KMS-11 (cell line): ENCODE measurements at regions not wholly inside any gene's neighbourhood (a gene's known extent, or its start where the extent isn't known, plus 50 kb on each side); places are given as distances from the start of the nearest gene placed in this dataset.

Experiments used
- H2AFZ ChIP-seq: fragments of 200-600 bp; sonication (generic); 2 replicates; pipeline ENCODE4 v1.6.1; 2016; ENCODE audit warnings: antibody characterized with exemption, mixed run types, low read depth
- H3K27ac ChIP-seq: fragments of 200-600 bp; sonication (generic); 2 replicates; pipeline ENCODE4 v1.6.1; 2016; ENCODE audit warnings: mild to moderate bottlenecking, mixed run types
- H3K27me3 ChIP-seq: fragments of 200-600 bp; sonication (generic); 2 replicates; pipeline ENCODE4 v1.6.1; 2017; ENCODE audit warnings: mild to moderate bottlenecking, low read depth, mixed run types, moderate library complexity; ENCODE audit not compliant: insufficient read depth
- H3K36me3 ChIP-seq: fragments of 200-600 bp; sonication (generic); 2 replicates; pipeline ENCODE4 v1.6.1; 2017; ENCODE audit warnings: mild to moderate bottlenecking, mixed run types; ENCODE audit not compliant: insufficient read depth
- H3K4me1 ChIP-seq: fragments of 200-600 bp; sonication (generic); 2 replicates; pipeline ENCODE4 v1.6.1; 2016; ENCODE audit warnings: mild to moderate bottlenecking, low read depth, mixed run types; ENCODE audit not compliant: poor library complexity, severe bottlenecking
- H3K4me2 ChIP-seq: fragments of 200-600 bp; sonication (generic); 2 replicates; pipeline ENCODE4 v1.7.0; 2016; ENCODE audit warnings: mild to moderate bottlenecking, mixed run types
- H3K4me3 ChIP-seq: fragments of 200-600 bp; sonication (generic); IDR thresholded peaks from 2 replicates; pipeline ENCODE4 v1.6.1; 2017; ENCODE audit warnings: low read depth, low read length, mixed read lengths; ENCODE audit not compliant: insufficient read depth
- H3K79me2 ChIP-seq: fragments of 200-600 bp; sonication (generic); 2 replicates; pipeline ENCODE4 v1.6.1; 2016; ENCODE audit warnings: low read depth, mixed run types; ENCODE audit not compliant: insufficient read depth
- H3K9ac ChIP-seq: fragments of 200-600 bp; sonication (generic); 2 replicates; pipeline ENCODE4 v1.6.1; 2016; ENCODE audit warnings: mild to moderate bottlenecking, mixed run types
- H4K20me1 ChIP-seq: fragments of 200-600 bp; sonication (generic); 2 replicates; pipeline ENCODE4 v1.6.1; 2016; ENCODE audit warnings: mild to moderate bottlenecking, mixed run types; ENCODE audit not compliant: insufficient read depth
- CTCF ChIP-seq: fragments of 200-600 bp; sonication (generic); conservative IDR thresholded peaks from 2 replicates; pipeline ENCODE4 v1.6.1; 2017; ENCODE audit warnings: low read depth, mild to moderate bottlenecking, antibody characterized with exemption, low read length, moderate library complexity, mixed read lengths

- H3K9ac ChIP-seq: no peak overlapping the region
- no peaks in the 10 kb centered on the region for H3K79me2 ChIP-seq
- H3K4me1 ChIP-seq: no peaks in the 10 kb centered on the region
- H2AFZ ChIP-seq: no peak overlapping the region
- H3K27ac ChIP-seq: no peak overlapping the region
- H4K20me1 ChIP-seq: no peaks in the 10 kb centered on the region
- no peak for TF ChIP-seq CTCF
- H3K36me3 ChIP-seq: no peaks in the 10 kb centered on the region
- H3K27me3 ChIP-seq: no peaks in the 10 kb centered on the region
- H3K4me3 ChIP-seq: no peak overlapping the region
- H3K4me2 ChIP-seq: no peak overlapping the region
Measured at GRCh38 chr7:145696071-145696470, 420.5 kb upstream of the CNTNAP2 start.

GRCh38 chr7:145692237-145692950, 424.2 kb upstream of the CNTNAP2 start:
- no peaks in the 10 kb centered on the region for H4K20me1 ChIP-seq
- no peak overlapping the region for H3K9ac ChIP-seq
- H2AFZ ChIP-seq: no peak overlapping the region; the same call in 1 of the 2 replicates
- no peaks in the 10 kb centered on the region for H3K4me1 ChIP-seq
- no peak overlapping the region for H3K4me3 ChIP-seq
- H3K36me3 ChIP-seq: no peaks in the 10 kb centered on the region
- H3K79me2 ChIP-seq: no peaks in the 10 kb centered on the region
- H3K27ac ChIP-seq: no peak overlapping the region
- H3K4me2 ChIP-seq: no peak overlapping the region
- no peaks in the 10 kb centered on the region for H3K27me3 ChIP-seq
- TF ChIP-seq CTCF: no peak

- TF ChIP-seq CTCF: no peak
- Histone ChIP-seq H3K9ac (no peak overlapping the region), H3K27ac (no peak overlapping the region), H3K79me2 (no peaks in the 10 kb centered on the region), H2AFZ (no peak overlapping the region), H4K20me1 (no peaks in the 10 kb centered on the region), H3K4me2 (no peak overlapping the region), H3K27me3 (no peaks in the 10 kb centered on the region), H3K4me3 (no peak overlapping the region), H3K4me1 (no peaks in the 10 kb centered on the region), H3K36me3 (no peaks in the 10 kb centered on the region)
Measured at GRCh38 chr7:145691377-145691914, 425.2 kb upstream of the CNTNAP2 start.

GRCh38 chr7:145681646-145682045, 435.0 kb upstream of the CNTNAP2 start:
- no peak overlapping the region for H3K4me3 ChIP-seq
- no peaks in the 10 kb centered on the region; the same call in 1 of the 2 replicates for H4K20me1 ChIP-seq
- no peaks in the 10 kb centered on the region for H3K36me3 ChIP-seq
- no peak overlapping the region for H3K27ac ChIP-seq
- no peak overlapping the region for H2AFZ ChIP-seq
- H3K27me3 ChIP-seq: no peaks in the 10 kb centered on the region
- no peak overlapping the region for H3K9ac ChIP-seq
- TF ChIP-seq CTCF: no peak
- no peak overlapping the region for H3K4me2 ChIP-seq
- no peaks in the 10 kb centered on the region for H3K4me1 ChIP-seq
- no peaks in the 10 kb centered on the region for H3K79me2 ChIP-seq
